GM23338 (cell line): ENCODE measurements at regions not wholly inside any gene's neighbourhood (a gene's known extent, or its start where the extent isn't known, plus 50 kb on each side); places are given as distances from the start of the nearest gene placed in this dataset.

Experiments used
- CREB1 ChIP-seq: fragments of 250-450 bp; sonication (Bioruptor Pico); IDR thresholded peaks from 2 replicates; pipeline ENCODE4 v1.5.0; 2020; ENCODE audit warnings: low read depth, mild to moderate bottlenecking, moderate library complexity
- EZH2 ChIP-seq: fragments of 200-600 bp; sonication (generic); IDR thresholded peaks from one replicate; pipeline ENCODE4 v1.8.0; 2017; ENCODE audit warnings: antibody characterized with exemption, mild to moderate bottlenecking, low read depth; ENCODE audit not compliant: unreplicated experiment
- EZH2phosphoT487 ChIP-seq: fragments of 200-600 bp; sonication (generic); IDR thresholded peaks from one replicate; pipeline ENCODE4 v1.8.1; 2018; ENCODE audit warnings: antibody characterized with exemption; ENCODE audit not compliant: unreplicated experiment
- JUNB ChIP-seq: IDR thresholded peaks from one replicate; pipeline ENCODE4 v1.6.1; 2016; ENCODE audit warnings: antibody characterized with exemption; ENCODE audit not compliant: unreplicated experiment
- NANOG ChIP-seq: IDR thresholded peaks from 2 replicates; pipeline ENCODE4 v1.6.1; 2016; ENCODE audit warnings: antibody characterized with exemption, borderline replicate concordance
- POLR2AphosphoS5 ChIP-seq: IDR thresholded peaks from 2 replicates; pipeline ENCODE4 v1.6.1; 2016; ENCODE audit warnings: antibody characterized with exemption, low read depth
- ZNF114 ChIP-seq: fragments of 250-450 bp; sonication (Bioruptor Pico); IDR thresholded peaks from 2 replicates; pipeline ENCODE4 v1.5.0; 2020; ENCODE audit warnings: mild to moderate bottlenecking, moderate library complexity
- ZNF331 ChIP-seq: fragments of 250-450 bp; sonication (Bioruptor Pico); IDR thresholded peaks from 2 replicates; pipeline ENCODE4 v1.5.0; 2020; ENCODE audit warnings: low read depth, mild to moderate bottlenecking, moderate library complexity
- TF ChIP-seq, protein P1 (sequence below), 2 experiments: fragments of 200-600 bp in 1 of 2; sonication (generic) in 1 of 2; conservative IDR thresholded peaks; 2 replicates each; pipeline versions ENCODE4 v1.5.1 to v1.6.1; 2016 to 2017; ENCODE audit warnings: antibody characterized with exemption in 2 of 2, low read depth in 2 of 2, mild to moderate bottlenecking in 2 of 2, moderate library complexity in 1 of 2
- TF ChIP-seq, protein P2 (sequence below): IDR thresholded peaks from one replicate; pipeline ENCODE4 v1.6.1; 2018; ENCODE audit warnings: antibody characterized with exemption; ENCODE audit not compliant: unreplicated experiment
- TF ChIP-seq, protein P3 (sequence below): IDR thresholded peaks from 2 replicates; pipeline ENCODE4 v1.6.1; 2016; ENCODE audit warnings: antibody characterized with exemption

DNA sequence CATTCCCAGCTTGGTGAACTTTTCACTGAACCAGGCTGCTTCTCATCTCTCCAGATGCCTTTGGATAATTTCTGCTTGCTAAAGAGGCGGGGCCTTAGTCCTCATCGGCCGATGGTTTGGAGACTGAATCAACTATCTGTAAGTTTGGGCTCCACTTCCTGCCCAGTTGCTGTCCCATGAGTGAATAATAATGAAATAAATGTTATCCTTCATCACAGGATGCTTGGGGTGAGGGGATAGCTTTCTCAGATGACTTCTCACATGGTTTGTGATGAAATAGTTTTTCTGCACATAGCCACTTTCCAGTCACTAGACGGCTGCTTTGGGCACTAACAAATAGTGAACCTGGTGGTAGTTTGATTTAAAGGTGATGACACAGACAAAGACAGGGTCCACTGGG is 376.6 kb upstream of the TRIB2 start:
- TF ChIP-seq EZH2phosphoT487 = no peak
- TF ChIP-seq, protein P1, sequence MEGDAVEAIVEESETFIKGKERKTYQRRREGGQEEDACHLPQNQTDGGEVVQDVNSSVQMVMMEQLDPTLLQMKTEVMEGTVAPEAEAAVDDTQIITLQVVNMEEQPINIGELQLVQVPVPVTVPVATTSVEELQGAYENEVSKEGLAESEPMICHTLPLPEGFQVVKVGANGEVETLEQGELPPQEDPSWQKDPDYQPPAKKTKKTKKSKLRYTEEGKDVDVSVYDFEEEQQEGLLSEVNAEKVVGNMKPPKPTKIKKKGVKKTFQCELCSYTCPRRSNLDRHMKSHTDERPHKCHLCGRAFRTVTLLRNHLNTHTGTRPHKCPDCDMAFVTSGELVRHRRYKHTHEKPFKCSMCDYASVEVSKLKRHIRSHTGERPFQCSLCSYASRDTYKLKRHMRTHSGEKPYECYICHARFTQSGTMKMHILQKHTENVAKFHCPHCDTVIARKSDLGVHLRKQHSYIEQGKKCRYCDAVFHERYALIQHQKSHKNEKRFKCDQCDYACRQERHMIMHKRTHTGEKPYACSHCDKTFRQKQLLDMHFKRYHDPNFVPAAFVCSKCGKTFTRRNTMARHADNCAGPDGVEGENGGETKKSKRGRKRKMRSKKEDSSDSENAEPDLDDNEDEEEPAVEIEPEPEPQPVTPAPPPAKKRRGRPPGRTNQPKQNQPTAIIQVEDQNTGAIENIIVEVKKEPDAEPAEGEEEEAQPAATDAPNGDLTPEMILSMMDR (conservative IDR thresholded peaks at IDR 0.05; ENCODE audit: low read depth in 2 of 2) = no peak
- TF ChIP-seq, protein P2, sequence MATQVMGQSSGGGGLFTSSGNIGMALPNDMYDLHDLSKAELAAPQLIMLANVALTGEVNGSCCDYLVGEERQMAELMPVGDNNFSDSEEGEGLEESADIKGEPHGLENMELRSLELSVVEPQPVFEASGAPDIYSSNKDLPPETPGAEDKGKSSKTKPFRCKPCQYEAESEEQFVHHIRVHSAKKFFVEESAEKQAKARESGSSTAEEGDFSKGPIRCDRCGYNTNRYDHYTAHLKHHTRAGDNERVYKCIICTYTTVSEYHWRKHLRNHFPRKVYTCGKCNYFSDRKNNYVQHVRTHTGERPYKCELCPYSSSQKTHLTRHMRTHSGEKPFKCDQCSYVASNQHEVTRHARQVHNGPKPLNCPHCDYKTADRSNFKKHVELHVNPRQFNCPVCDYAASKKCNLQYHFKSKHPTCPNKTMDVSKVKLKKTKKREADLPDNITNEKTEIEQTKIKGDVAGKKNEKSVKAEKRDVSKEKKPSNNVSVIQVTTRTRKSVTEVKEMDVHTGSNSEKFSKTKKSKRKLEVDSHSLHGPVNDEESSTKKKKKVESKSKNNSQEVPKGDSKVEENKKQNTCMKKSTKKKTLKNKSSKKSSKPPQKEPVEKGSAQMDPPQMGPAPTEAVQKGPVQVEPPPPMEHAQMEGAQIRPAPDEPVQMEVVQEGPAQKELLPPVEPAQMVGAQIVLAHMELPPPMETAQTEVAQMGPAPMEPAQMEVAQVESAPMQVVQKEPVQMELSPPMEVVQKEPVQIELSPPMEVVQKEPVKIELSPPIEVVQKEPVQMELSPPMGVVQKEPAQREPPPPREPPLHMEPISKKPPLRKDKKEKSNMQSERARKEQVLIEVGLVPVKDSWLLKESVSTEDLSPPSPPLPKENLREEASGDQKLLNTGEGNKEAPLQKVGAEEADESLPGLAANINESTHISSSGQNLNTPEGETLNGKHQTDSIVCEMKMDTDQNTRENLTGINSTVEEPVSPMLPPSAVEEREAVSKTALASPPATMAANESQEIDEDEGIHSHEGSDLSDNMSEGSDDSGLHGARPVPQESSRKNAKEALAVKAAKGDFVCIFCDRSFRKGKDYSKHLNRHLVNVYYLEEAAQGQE = no peak
- no peak for TF ChIP-seq POLR2AphosphoS5
- no peak for TF ChIP-seq CREB1
- TF ChIP-seq EZH2 = no peak
- TF ChIP-seq NANOG = no peak
- TF ChIP-seq, protein P3, sequence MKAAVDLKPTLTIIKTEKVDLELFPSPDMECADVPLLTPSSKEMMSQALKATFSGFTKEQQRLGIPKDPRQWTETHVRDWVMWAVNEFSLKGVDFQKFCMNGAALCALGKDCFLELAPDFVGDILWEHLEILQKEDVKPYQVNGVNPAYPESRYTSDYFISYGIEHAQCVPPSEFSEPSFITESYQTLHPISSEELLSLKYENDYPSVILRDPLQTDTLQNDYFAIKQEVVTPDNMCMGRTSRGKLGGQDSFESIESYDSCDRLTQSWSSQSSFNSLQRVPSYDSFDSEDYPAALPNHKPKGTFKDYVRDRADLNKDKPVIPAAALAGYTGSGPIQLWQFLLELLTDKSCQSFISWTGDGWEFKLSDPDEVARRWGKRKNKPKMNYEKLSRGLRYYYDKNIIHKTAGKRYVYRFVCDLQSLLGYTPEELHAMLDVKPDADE = no peak
- no peak for TF ChIP-seq JUNB
- no peak for TF ChIP-seq ZNF331
- no peak for TF ChIP-seq ZNF114 (CRISPR knock-in tag)
